H54 (cell line): ENCODE measurements at regions not wholly inside any gene's neighbourhood (a gene's known extent, or its start where the extent isn't known, plus 50 kb on each side); places are given as distances from the start of the nearest gene placed in this dataset.

ENCODE experiments used
- DNase-seq: peaks from one replicate; pipeline ENCODE4 v3.0.0; 2011; ENCODE audit warnings: low spot score, mixed read lengths; ENCODE audit not compliant: insufficient read length
- FAIRE-seq: peaks from 3 replicates; lab custom pipeline; 2011; peaks lifted over from hg19 to GRCh38; lab: Jason Lieb, UNC
- POLR2A ChIP-seq: IDR thresholded peaks from 2 replicates; pipeline ENCODE4 v1.6.1; 2011; ENCODE audit warnings: low read depth, mild to moderate bottlenecking, low read length

GRCh38 chr6:18973251-18973650 lies 586.1 kb downstream of the RNF144B start:
- TF ChIP-seq POLR2A: no peak
- FAIRE-seq (no peak), DNase-seq (no peak)

- no peak for TF ChIP-seq POLR2A
- FAIRE-seq: no peak
- no peak for DNase-seq
These were observed 588.9 kb downstream of the RNF144B start for GRCh38 chr6:18976091-18976490.

GRCh38 chr6:18976966-18977365 lies 589.8 kb downstream of the RNF144B start:
- FAIRE-seq: no peak
- no peak for TF ChIP-seq POLR2A
- no peak for DNase-seq

- DNase-seq: no peak
- no peak for FAIRE-seq
- TF ChIP-seq POLR2A: no peak
These were observed 591.4 kb downstream of the RNF144B start for GRCh38 chr6:18978337-18979128.

- FAIRE-seq: no peak
- no peak for TF ChIP-seq POLR2A
- no peak for DNase-seq
These were observed 597.9 kb downstream of the RNF144B start for GRCh38 chr6:18985061-18985460.

- no peak for DNase-seq
- FAIRE-seq: no peak
- TF ChIP-seq POLR2A: no peak
These were observed 598.8 kb downstream of the RNF144B start for GRCh38 chr6:18985996-18986395.

GRCh38 chr6:18988636-18989035 lies 601.5 kb downstream of the RNF144B start:
- no peak for TF ChIP-seq POLR2A
- DNase-seq (no peak), FAIRE-seq (no peak)

- TF ChIP-seq POLR2A: no peak
- FAIRE-seq (no peak), DNase-seq (peak; percentile 15)
These were observed 603.2 kb downstream of the RNF144B start for GRCh38 chr6:18990059-18990978.

- DNase-seq: peak; percentile 19
- no peak for FAIRE-seq
- TF ChIP-seq POLR2A: no peak
These were observed 610.3 kb downstream of the RNF144B start for GRCh38 chr6:18997375-18997826.

GRCh38 chr6:19002976-19003560 lies 615.9 kb downstream of the RNF144B start:
- no peak for TF ChIP-seq POLR2A
- DNase-seq (no peak), FAIRE-seq (no peak)

GRCh38 chr6:19004176-19004575 lies 617.0 kb downstream of the RNF144B start:
- FAIRE-seq (no peak), DNase-seq (no peak)
- TF ChIP-seq POLR2A: no peak

GRCh38 chr6:19009769-19010168 lies 622.6 kb downstream of the RNF144B start:
- DNase-seq: no peak
- FAIRE-seq: no peak
- TF ChIP-seq POLR2A: no peak

GRCh38 chr6:19013026-19013705 lies 626.0 kb downstream of the RNF144B start:
- no peak for FAIRE-seq
- DNase-seq: no peak
- TF ChIP-seq POLR2A: no peak
